ENCODE measurements at regions not wholly inside any gene's neighbourhood (a gene's known extent, or its start where the extent isn't known, plus 50 kb on each side); places are given as distances from the start of the nearest gene placed in this dataset.

GRCh38 chr13:22240716-22241115, 569.8 kb downstream of the FGF9 start:
- peaks cover 19% of the 10 kb centered on the region for H3K4me1 ChIP-seq (ENCODE audit: insufficient read depth, low read length)
- H3K27ac ChIP-seq (ENCODE audit: low read depth, low read length), result no peak overlapping the region
- no CpG with 5 or more reads among the region's 1 CpG for WGBS
- no peaks in the 10 kb centered on the region for H3K36me3 ChIP-seq (ENCODE audit: insufficient read depth, low read length)
- no peak overlapping the region for H3K4me3 ChIP-seq (ENCODE audit: low read length)
- H3K27me3 ChIP-seq (ENCODE audit: insufficient read depth, low read length), result no peaks in the 10 kb centered on the region
- H3K9me3 ChIP-seq (ENCODE audit: insufficient read depth, low read depth, low read length), result no peaks in the 10 kb centered on the region
- H3K9ac ChIP-seq (ENCODE audit: low read depth, low read length), result no peak overlapping the region

- Histone ChIP-seq H3K4me3 (ENCODE audit: low read length) (no peak overlapping the region), H3K27ac (ENCODE audit: low read depth, low read length) (no peak overlapping the region), H3K27me3 (ENCODE audit: insufficient read depth, low read length) (no peaks in the 10 kb centered on the region), H3K4me1 (ENCODE audit: insufficient read depth, low read length) (peaks cover 6% of the 10 kb centered on the region; the same call in 1 of the 2 replicates), H3K9me3 (ENCODE audit: insufficient read depth, low read depth, low read length) (no peaks in the 10 kb centered on the region), H3K36me3 (ENCODE audit: insufficient read depth, low read length) (no peaks in the 10 kb centered on the region), H3K9ac (ENCODE audit: low read depth, low read length) (no peak overlapping the region)
- WGBS, result 76% methylated on average over 8 of the region's 9 CpGs
These were observed 572.7 kb downstream of the FGF9 start for GRCh38 chr13:22243469-22244163.

GRCh38 chr13:22252281-22252830, 581.5 kb downstream of the FGF9 start:
- H3K4me1 ChIP-seq (ENCODE audit: insufficient read depth, low read length), result no peaks in the 10 kb centered on the region
- no peaks in the 10 kb centered on the region for H3K9me3 ChIP-seq (ENCODE audit: insufficient read depth, low read depth, low read length)

GRCh38 chr13:22253107-22253506, 582.2 kb downstream of the FGF9 start:
- H3K36me3 ChIP-seq (ENCODE audit: insufficient read depth, low read length), result no peaks in the 10 kb centered on the region
- no peaks in the 10 kb centered on the region for H3K27me3 ChIP-seq (ENCODE audit: insufficient read depth, low read length)
- H3K4me3 ChIP-seq (ENCODE audit: low read length), result no peak overlapping the region
- no peaks in the 10 kb centered on the region for H3K4me1 ChIP-seq (ENCODE audit: insufficient read depth, low read length)
- no peaks in the 10 kb centered on the region for H3K9me3 ChIP-seq (ENCODE audit: insufficient read depth, low read depth, low read length)
- no peak overlapping the region for H3K9ac ChIP-seq (ENCODE audit: low read depth, low read length)
- no peak overlapping the region for H3K27ac ChIP-seq (ENCODE audit: low read depth, low read length)
- 97% methylated on average over 4 of the region's 4 CpGs for WGBS

More at GRCh38 chr13:22252281-22252830, 581.5 kb downstream of the FGF9 start:
- H3K9ac ChIP-seq (ENCODE audit: low read depth, low read length), result no peak overlapping the region
- no peak overlapping the region for H3K4me3 ChIP-seq (ENCODE audit: low read length)
- H3K27me3 ChIP-seq (ENCODE audit: insufficient read depth, low read length), result no peaks in the 10 kb centered on the region
- H3K27ac ChIP-seq (ENCODE audit: low read depth, low read length), result no peak overlapping the region
- no peaks in the 10 kb centered on the region for H3K36me3 ChIP-seq (ENCODE audit: insufficient read depth, low read length)
- WGBS, result 92% methylated on average over 11 of the region's 11 CpGs

GRCh38 chr13:22256111-22256639, 585.3 kb downstream of the FGF9 start:
- Histone ChIP-seq H3K9me3 (ENCODE audit: insufficient read depth, low read depth, low read length) (no peaks in the 10 kb centered on the region), H3K27ac (ENCODE audit: low read depth, low read length) (no peak overlapping the region), H3K9ac (ENCODE audit: low read depth, low read length) (no peak overlapping the region), H3K27me3 (ENCODE audit: insufficient read depth, low read length) (no peaks in the 10 kb centered on the region), H3K4me1 (ENCODE audit: insufficient read depth, low read length) (no peaks in the 10 kb centered on the region), H3K4me3 (ENCODE audit: low read length) (no peak overlapping the region), H3K36me3 (ENCODE audit: insufficient read depth, low read length) (no peaks in the 10 kb centered on the region)
- 87% methylated on average over 2 of the region's 2 CpGs for WGBS

GRCh38 chr13:22262001-22262885, 591.4 kb downstream of the FGF9 start:
- H3K27me3 ChIP-seq (ENCODE audit: insufficient read depth, low read length), result no peaks in the 10 kb centered on the region
- 87% methylated on average over 6 of the region's 6 CpGs for WGBS

GRCh38 chr13:22263185-22263584, 592.3 kb downstream of the FGF9 start:
- no peaks in the 10 kb centered on the region for H3K36me3 ChIP-seq (ENCODE audit: insufficient read depth, low read length)
- no peak overlapping the region for H3K27ac ChIP-seq (ENCODE audit: low read depth, low read length)
- no peak overlapping the region for H3K9ac ChIP-seq (ENCODE audit: low read depth, low read length)
- no peak overlapping the region for H3K4me3 ChIP-seq (ENCODE audit: low read length)
- no peaks in the 10 kb centered on the region for H3K4me1 ChIP-seq (ENCODE audit: insufficient read depth, low read length)
- no peaks in the 10 kb centered on the region for H3K27me3 ChIP-seq (ENCODE audit: insufficient read depth, low read length)
- H3K9me3 ChIP-seq (ENCODE audit: insufficient read depth, low read depth, low read length), result no peaks in the 10 kb centered on the region
- 81% methylated on average over 2 of the region's 2 CpGs for WGBS

More at GRCh38 chr13:22262001-22262885, 591.4 kb downstream of the FGF9 start:
- Histone ChIP-seq H3K4me1 (ENCODE audit: insufficient read depth, low read length) (no peaks in the 10 kb centered on the region), H3K9me3 (ENCODE audit: insufficient read depth, low read depth, low read length) (no peaks in the 10 kb centered on the region), H3K4me3 (ENCODE audit: low read length) (no peak overlapping the region), H3K27ac (ENCODE audit: low read depth, low read length) (no peak overlapping the region), H3K9ac (ENCODE audit: low read depth, low read length) (no peak overlapping the region), H3K36me3 (ENCODE audit: insufficient read depth, low read length) (no peaks in the 10 kb centered on the region)

GRCh38 chr13:22265563-22265962, 594.7 kb downstream of the FGF9 start:
- Histone ChIP-seq H3K9me3 (ENCODE audit: insufficient read depth, low read depth, low read length) (no peaks in the 10 kb centered on the region), H3K36me3 (ENCODE audit: insufficient read depth, low read length) (no peaks in the 10 kb centered on the region), H3K4me3 (ENCODE audit: low read length) (no peak overlapping the region), H3K27ac (ENCODE audit: low read depth, low read length) (no peak overlapping the region), H3K27me3 (ENCODE audit: insufficient read depth, low read length) (no peaks in the 10 kb centered on the region), H3K9ac (ENCODE audit: low read depth, low read length) (no peak overlapping the region), H3K4me1 (ENCODE audit: insufficient read depth, low read length) (no peaks in the 10 kb centered on the region)
- 93% methylated on average over 5 of the region's 5 CpGs for WGBS

GRCh38 chr13:22270881-22271280, 600.0 kb downstream of the FGF9 start:
- H3K9ac ChIP-seq (ENCODE audit: low read depth, low read length), result no peak overlapping the region
- H3K4me3 ChIP-seq (ENCODE audit: low read length), result no peak overlapping the region
- H3K36me3 ChIP-seq (ENCODE audit: insufficient read depth, low read length), result no peaks in the 10 kb centered on the region
- peaks cover 6% of the 10 kb centered on the region; the same call in 1 of the 2 replicates for H3K4me1 ChIP-seq (ENCODE audit: insufficient read depth, low read length)
- H3K27ac ChIP-seq (ENCODE audit: low read depth, low read length), result no peak overlapping the region
- H3K9me3 ChIP-seq (ENCODE audit: insufficient read depth, low read depth, low read length), result no peaks in the 10 kb centered on the region
- 96% methylated on average over 5 of the region's 5 CpGs for WGBS
- no peaks in the 10 kb centered on the region for H3K27me3 ChIP-seq (ENCODE audit: insufficient read depth, low read length)

- Histone ChIP-seq H3K36me3 (ENCODE audit: insufficient read depth, low read length) (no peaks in the 10 kb centered on the region), H3K27me3 (ENCODE audit: insufficient read depth, low read length) (no peaks in the 10 kb centered on the region), H3K4me1 (ENCODE audit: insufficient read depth, low read length) (peaks cover 6% of the 10 kb centered on the region; the same call in 1 of the 2 replicates), H3K9ac (ENCODE audit: low read depth, low read length) (no peak overlapping the region), H3K4me3 (ENCODE audit: low read length) (no peak overlapping the region), H3K27ac (ENCODE audit: low read depth, low read length) (no peak overlapping the region), H3K9me3 (ENCODE audit: insufficient read depth, low read depth, low read length) (no peaks in the 10 kb centered on the region)
- WGBS, result 96% methylated on average over 2 of the region's 2 CpGs
These were observed 601.0 kb downstream of the FGF9 start for GRCh38 chr13:22271903-22272302.

- Histone ChIP-seq H3K4me1 (ENCODE audit: insufficient read depth, low read length) (peaks cover 6% of the 10 kb centered on the region; the same call in 1 of the 2 replicates), H3K27me3 (ENCODE audit: insufficient read depth, low read length) (no peaks in the 10 kb centered on the region), H3K9me3 (ENCODE audit: insufficient read depth, low read depth, low read length) (no peaks in the 10 kb centered on the region), H3K9ac (ENCODE audit: low read depth, low read length) (no peak overlapping the region), H3K27ac (ENCODE audit: low read depth, low read length) (no peak overlapping the region), H3K36me3 (ENCODE audit: insufficient read depth, low read length) (no peaks in the 10 kb centered on the region), H3K4me3 (ENCODE audit: low read length) (no peak overlapping the region)
- WGBS, result 94% methylated on average over 3 of the region's 3 CpGs
These were observed 604.5 kb downstream of the FGF9 start for GRCh38 chr13:22275393-22275792.
